Stimulated activated CD8-positive, alpha-beta memory T cell treated with anti-CD3 and anti-CD28 coated beads, Interleukin-7, amount 100 ng/mL, for 1 hour (primary cell): ENCODE measurements at regions not wholly inside any gene's neighbourhood (a gene's known extent, or its start where the extent isn't known, plus 50 kb on each side); places are given as distances from the start of the nearest gene placed in this dataset.

Source experiments
- DNase-seq, 2 donors: peaks; one replicate each; pipeline ENCODE4 v3.0.0-alpha.2; 2020; ENCODE audit warnings: low read depth in 2 of 2

- DNase-seq = no peak
These were observed 184.4 kb upstream of the DYNLRB2 start for GRCh38 chr16:80356365-80356764.

- DNase-seq = no peak
These were observed 185.5 kb upstream of the DYNLRB2 start for GRCh38 chr16:80355335-80355734.

- DNase-seq = no peak
These were observed 190.7 kb upstream of the DYNLRB2 start for GRCh38 chr16:80350061-80350460.

- DNase-seq = no peak
These were observed 192.9 kb upstream of the DYNLRB2 start for GRCh38 chr16:80347900-80348299.

GRCh38 chr16:80347002-80347401, 193.8 kb upstream of the DYNLRB2 start:
- DNase-seq = no peak

GRCh38 chr16:80346111-80346632, 194.6 kb upstream of the DYNLRB2 start:
- no peak for DNase-seq

- DNase-seq = no peak
These were observed 195.1 kb upstream of the DYNLRB2 start for GRCh38 chr16:80345701-80346100.

GRCh38 chr16:80344570-80344969, 196.2 kb upstream of the DYNLRB2 start:
- DNase-seq = no peak

GRCh38 chr16:80341263-80341662, 199.5 kb upstream of the DYNLRB2 start:
- DNase-seq = no peak

- no peak for DNase-seq
These were observed 203.0 kb upstream of the DYNLRB2 start for GRCh38 chr16:80337786-80338185.

GRCh38 chr16:80330803-80331202, 210.0 kb upstream of the DYNLRB2 start:
- DNase-seq = no peak

GRCh38 chr16:80330150-80330549, 210.6 kb upstream of the DYNLRB2 start:
- no peak for DNase-seq

GRCh38 chr16:80327740-80328139, 213.1 kb upstream of the DYNLRB2 start:
- DNase-seq = no peak

- no peak for DNase-seq
These were observed 216.4 kb upstream of the DYNLRB2 start for GRCh38 chr16:80324371-80324770.

GRCh38 chr16:80323808-80324195, 217.0 kb upstream of the DYNLRB2 start:
- DNase-seq = no peak

- DNase-seq = no peak
These were observed 217.5 kb upstream of the DYNLRB2 start for GRCh38 chr16:80323187-80323807.

GRCh38 chr16:80319181-80319580, 221.6 kb upstream of the DYNLRB2 start:
- no peak for DNase-seq

GRCh38 chr16:80318107-80318506, 222.7 kb upstream of the DYNLRB2 start:
- no peak for DNase-seq

GRCh38 chr16:80317599-80318037, 223.2 kb upstream of the DYNLRB2 start:
- no peak for DNase-seq

- no peak for DNase-seq
These were observed 223.7 kb upstream of the DYNLRB2 start for GRCh38 chr16:80317116-80317515.

- DNase-seq = no peak
These were observed 226.8 kb upstream of the DYNLRB2 start for GRCh38 chr16:80314042-80314441.

GRCh38 chr16:80309178-80309577, 231.6 kb upstream of the DYNLRB2 start:
- no peak for DNase-seq

- no peak for DNase-seq
These were observed 235.4 kb upstream of the DYNLRB2 start for GRCh38 chr16:80305410-80305809.

- DNase-seq = no peak
These were observed 237.1 kb upstream of the DYNLRB2 start for GRCh38 chr16:80303691-80304090.
